DMS 273 (cell line): ENCODE measurements at regions not wholly inside any gene's neighbourhood (a gene's known extent, or its start where the extent isn't known, plus 50 kb on each side); places are given as distances from the start of the nearest gene placed in this dataset.

Source experiments
- DNase-seq: peaks from one replicate; lab custom pipeline; 2025; ENCODE audit not compliant: unreplicated experiment; lab: John Stamatoyannopoulos, UW

DNA sequence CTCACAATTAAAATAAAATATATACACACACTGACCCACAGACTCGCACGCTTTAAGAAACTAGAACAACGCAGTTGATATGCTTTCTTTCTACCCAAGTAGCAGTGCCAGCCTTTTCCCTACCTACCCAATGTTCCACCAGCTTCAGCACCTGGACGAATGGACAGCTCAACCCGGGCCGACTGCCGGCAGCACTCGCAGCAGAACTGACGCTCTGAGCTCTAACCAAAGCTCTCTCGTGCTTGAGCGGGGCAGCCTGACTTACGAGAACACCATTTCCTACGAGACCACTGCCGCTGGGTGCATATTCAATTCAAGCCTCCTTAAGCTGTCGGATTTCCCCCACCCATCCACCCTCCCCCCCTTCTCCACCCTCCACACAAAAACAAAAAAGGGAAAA is 127.4 kb upstream of the DPYD start:
- peak; percentile 87 for DNase-seq

DNA sequence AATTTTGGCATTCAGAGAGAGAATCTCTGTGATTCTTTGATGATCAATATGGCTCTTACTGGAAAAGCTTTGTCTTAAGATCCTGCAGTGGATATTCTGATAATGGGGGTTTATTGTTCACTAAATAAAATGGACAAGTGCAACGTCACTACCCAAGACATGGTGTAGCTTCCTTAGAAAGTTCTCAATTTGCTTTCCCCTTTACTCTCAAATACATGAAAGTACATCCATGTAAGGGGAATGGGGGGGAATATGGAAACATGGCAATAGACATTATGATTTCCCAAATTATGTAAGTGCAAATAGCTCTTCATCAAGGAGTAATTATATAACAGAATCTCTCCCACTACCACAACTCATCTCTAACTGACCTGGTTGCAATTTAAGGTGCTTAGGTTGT is 126.3 kb upstream of the DPYD start:
- peak; percentile 16 for DNase-seq

DNA sequence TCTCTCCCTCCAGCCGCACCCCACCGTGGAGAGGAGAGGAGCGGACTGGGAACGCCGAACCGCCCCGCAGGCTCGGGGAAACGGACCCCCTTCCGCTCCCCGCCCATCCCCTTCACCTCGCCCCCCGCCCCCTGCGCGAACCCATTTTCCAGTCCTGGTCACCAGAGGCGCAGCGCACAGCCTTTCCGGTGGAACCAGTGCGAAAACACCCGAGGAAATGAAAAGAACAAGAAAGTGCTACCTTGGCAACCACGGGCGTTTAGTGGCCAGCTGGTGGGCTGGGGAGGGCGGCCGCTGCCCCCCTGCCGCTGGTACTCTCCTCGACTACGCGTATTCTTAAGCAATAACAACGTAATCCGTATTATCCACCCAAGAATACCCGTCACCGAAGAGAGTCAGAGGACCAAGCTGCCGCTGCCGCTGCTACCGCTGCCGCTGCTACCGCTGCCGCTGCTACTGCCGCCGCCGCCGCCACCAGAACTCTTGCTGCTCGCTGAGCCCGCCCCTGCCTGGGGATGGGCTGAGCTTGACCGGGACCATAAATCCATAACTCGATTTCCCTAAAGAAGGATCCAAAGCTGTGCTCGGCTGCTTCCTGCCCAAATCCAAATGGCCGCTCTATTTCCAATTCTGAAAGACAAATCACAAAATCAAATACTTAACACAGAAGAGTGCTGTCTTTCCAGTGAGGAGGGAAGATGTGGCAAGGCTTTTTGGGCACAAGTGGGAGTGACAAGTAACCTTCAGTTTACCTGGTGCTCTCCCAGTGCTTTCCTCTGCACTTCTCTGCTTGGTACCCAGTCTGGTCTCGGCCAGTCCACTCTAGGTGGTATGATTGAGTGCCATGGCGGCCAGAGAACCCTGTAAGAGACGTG is 125.2 kb upstream of the DPYD start:
- peak; percentile 78 for DNase-seq

GRCh38 chr1:98045211-98045766 is 124.5 kb upstream of the DPYD start:
- peak; percentile 88 for DNase-seq

GRCh38 chr1:98044766-98045165 is 123.9 kb upstream of the DPYD start:
- DNase-seq, result peak; percentile 54

DNA sequence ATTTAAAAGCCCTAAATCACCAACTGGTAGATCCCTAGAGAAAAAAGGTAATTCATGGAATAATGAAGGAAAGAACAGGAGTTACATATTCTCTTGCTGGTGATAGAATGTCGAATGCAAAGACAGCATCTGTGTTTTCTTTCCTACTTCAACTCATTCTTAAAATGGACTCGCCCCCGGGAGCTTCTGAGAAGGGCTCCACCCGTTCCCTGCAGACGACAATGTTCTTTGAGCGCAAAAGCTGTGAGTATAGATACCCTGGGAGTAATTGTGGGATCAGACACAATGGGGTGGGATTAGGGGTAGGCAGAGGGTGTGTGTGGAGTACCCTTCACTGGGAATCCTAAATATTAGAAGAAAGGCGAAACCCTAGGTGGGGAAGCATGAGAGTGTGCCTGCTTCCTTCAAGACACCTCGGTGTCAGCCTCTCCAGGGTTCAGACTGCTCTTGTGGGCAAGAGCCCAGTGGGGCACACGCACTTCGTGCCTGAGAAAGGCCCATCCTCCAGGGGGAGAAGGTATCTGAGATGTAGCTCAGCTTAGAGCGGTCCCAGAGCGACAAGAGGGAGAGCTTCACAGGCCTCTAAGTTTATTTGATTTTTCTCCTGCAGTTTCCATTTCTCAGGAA is 123.3 kb upstream of the DPYD start:
- DNase-seq, result peak; percentile 71

DNA sequence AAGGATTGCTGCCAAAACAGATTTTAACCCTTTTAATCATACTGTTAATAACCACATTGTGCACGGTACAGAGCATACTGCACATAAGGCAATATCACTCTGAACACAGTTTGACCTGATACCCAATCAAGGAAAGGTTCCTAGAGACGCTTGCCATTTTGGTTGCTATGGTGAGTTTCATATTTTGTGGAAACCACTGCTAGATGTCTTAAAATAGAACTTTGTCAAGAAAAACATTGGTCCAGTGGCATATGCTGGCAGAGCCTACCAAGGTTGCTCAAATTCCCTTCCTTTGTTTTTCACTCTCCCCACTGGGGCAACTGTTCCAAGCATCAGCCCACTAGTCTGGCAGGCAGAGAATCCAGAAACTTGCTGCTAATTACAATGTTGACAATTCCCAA is 114.8 kb upstream of the DPYD start:
- DNase-seq, result peak; percentile 98

DNA sequence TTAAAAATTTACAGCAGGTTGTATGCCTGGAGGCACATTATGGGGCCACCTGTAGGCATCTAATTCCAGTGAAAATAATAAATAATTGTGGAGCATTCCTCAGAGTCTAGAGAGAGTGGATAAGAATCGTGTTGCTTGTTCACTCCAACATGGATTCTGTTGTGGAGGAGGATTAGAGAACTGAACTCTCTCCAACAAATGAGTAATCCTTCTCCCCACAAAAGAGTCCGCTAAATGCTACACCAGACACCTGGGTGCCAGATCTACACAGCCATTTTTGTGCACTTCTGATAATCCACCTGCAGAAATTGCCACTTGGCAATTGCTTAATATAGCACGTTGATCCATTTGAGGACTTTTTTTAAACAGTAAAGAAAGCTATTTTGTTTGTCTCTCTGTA is 113.7 kb upstream of the DPYD start:
- peak; percentile 85 for DNase-seq

DNA sequence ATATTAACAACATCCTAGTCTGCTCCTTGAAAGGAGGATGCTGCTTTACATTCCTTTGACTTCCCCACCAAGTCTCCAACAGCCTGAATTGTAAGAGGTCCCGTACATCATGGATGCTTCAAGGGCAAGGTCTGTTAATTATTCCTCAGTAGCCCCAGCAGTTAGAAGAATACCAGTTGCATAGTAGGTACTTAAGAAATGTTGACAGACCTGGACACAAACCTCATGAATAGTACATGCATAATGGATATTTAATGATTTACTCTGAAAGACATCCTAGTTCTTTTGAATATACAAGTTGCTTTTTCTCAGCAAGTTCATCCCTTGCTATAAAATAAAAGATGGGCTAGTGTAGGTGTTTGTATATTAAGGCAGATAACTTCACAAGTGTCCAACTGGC is 112.1 kb upstream of the DPYD start:
- peak; percentile 62 for DNase-seq

- peak; percentile 55 for DNase-seq
Observed at GRCh38 chr1:98030976-98031375, 110.1 kb upstream of the DPYD start.

- DNase-seq, result peak; percentile 50
Observed at GRCh38 chr1:98030483-98030882, 109.6 kb upstream of the DPYD start.

GRCh38 chr1:98028800-98029199 is 108.0 kb upstream of the DPYD start:
- DNase-seq, result peak; percentile 56

DNA sequence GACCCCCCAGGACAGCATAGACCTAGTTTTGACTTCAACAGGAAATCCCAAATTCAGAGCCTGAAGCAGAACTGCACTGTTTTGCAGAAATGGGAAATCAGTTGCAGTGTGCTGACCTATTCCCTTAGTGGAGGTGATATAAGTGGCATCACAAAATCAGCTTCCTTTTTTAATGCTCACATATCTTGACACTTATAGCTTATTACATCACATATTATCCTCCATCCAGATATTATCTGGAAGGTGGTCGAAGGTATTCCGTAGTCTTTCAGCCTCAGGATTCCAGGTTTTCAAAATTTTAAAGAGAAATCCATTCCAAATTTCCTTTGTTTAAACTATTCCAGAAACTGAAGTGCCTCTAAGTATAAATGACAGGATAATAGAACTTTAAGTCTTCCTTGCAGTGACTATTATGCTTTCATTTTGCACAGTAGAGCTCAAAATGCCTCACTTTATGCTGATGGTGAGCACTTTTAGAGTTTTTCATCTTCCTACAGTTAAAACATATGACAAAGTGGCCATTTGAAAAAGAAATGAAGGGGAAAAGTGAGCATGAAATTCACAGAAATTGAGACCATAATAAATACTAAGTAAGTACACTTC is 106.4 kb upstream of the DPYD start:
- peak; percentile 77 for DNase-seq

DNA sequence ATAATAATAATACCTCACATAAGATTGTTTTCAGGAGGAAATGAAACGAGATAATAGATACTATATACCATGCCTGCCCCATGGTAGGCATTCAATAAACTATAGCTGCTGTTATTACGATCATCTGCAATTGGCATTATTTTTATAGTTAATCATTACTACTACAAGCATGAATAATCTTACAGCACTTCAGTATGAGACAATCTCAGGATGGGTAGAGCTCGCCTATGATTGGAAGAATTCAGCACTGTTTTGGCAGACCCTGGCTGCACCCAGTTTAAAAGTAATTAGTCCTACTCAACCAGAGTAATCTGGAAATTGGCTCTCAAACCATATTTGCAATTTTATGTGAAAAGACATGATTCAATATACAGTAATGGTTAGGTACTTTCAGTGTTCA is 105.0 kb upstream of the DPYD start:
- DNase-seq, result no peak

GRCh38 chr1:98021126-98021525 is 100.3 kb upstream of the DPYD start:
- DNase-seq, result peak; percentile 92

- no peak for DNase-seq
Observed at GRCh38 chr1:98019747-98020146, 98.9 kb upstream of the DPYD start.

- no peak for DNase-seq
Observed at GRCh38 chr1:98018074-98018473, 97.2 kb upstream of the DPYD start.

- no peak for DNase-seq
Observed at GRCh38 chr1:98017184-98017583, 96.3 kb upstream of the DPYD start.

DNA sequence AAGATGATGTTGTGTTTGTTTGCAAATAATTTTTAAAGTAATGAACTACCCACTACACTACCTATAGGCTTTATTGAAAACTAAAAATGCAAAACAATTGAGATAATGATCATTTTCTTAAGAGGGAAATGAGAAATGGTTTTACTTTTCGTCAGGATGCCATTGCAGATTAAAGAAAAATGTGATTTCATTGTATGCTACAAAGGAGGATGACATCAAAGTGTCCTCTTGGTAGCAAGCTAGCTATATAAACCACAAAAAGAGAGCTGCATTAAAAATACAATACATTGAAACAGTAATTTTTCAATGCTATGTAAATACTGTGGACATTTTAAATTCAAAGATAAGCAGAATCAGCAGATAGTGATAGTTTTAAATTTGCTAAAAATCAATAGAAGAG is 87.5 kb upstream of the DPYD start:
- no peak for DNase-seq

DNA sequence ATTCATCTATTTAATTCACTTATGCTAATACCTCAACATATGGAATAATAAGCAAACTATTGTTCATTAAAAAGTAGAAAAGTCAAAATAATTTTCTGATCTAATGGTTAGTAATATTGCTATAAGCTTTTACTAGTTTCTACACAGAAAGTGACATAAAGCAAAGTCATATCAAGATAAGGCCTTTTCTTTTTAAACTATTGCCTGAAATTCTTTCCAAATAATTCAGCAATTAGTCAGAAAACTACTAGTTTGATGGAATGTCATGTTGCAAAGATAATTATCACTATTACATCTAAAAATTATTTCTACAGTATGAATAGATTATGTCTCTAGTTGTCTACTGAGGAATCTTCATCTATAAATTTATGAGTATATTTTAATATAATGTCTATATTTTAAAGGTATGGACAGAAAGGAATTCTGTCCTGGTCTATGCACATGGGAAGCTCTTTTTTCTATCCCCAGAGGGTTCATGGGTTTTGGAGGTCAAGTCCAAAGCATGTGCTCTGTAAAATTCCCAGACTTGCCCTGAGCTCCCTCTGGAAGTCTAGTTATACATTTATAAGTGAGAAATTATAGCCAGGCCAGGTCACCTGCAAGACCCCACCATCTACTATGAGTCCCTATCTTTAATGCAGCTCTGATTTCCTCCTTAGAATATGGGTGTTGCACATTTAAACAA is 84.6 kb upstream of the DPYD start:
- DNase-seq, result peak; percentile 11

DNA sequence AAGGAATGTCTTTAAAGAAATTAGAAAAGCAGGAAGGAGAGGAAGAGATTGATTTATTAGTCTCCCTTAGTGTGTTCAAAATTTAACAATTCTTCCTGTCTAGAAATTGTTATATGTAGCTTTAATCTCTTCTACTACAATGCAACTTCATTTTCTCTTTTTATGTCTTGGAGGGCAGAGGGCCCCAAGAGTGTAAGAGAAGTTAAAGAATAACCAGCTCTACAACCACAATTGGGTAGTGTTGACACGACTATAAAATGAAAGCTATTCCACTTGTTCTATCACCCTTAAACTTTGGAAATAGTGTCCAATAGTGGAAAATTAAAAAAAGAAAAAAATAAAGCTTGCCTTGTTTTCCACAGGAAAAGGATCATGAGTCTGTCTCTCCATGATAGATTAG is 82.6 kb upstream of the DPYD start:
- DNase-seq, result no peak
